ENCODE measurements at regions not wholly inside any gene's neighbourhood (a gene's known extent, or its start where the extent isn't known, plus 50 kb on each side); places are given as distances from the start of the nearest gene placed in this dataset.

GRCh38 chr1:220410611-220411010 is 117.3 kb upstream of the MARK1 start:
- no peaks in the 10 kb centered on the region for H3K4me1 ChIP-seq (ENCODE audit: control insufficient read depth, insufficient read depth, low read length)
- H3K4me3 ChIP-seq (ENCODE audit: low read length), result peak overlapping the region; percentile 27
- H3K9me3 ChIP-seq (ENCODE audit: control insufficient read depth, low read length), result no peaks in the 10 kb centered on the region
- no peaks in the 10 kb centered on the region for H3K27me3 ChIP-seq (ENCODE audit: control insufficient read depth, insufficient read depth)
- ATAC-seq, result no peak
- intact Hi-C loops (cut with DNase I), result no loop called here
- no peak for DNase-seq
- H3K27ac ChIP-seq (ENCODE audit: low read length), result no peak overlapping the region
- 42% methylated on average over 7 of the region's 7 CpGs for WGBS

- H3K4me3 ChIP-seq (ENCODE audit: low read length), result peak overlapping the region; percentile 27
- 32% methylated on average over 13 of the region's 13 CpGs for WGBS
- ATAC-seq (no peak), DNase-seq (no peak)
- no peak overlapping the region for H3K27ac ChIP-seq (ENCODE audit: low read length)
- no peaks in the 10 kb centered on the region for H3K4me1 ChIP-seq (ENCODE audit: control insufficient read depth, insufficient read depth, low read length)
- intact Hi-C loops (cut with DNase I), result no loop called here
- no peaks in the 10 kb centered on the region for H3K27me3 ChIP-seq (ENCODE audit: control insufficient read depth, insufficient read depth)
- no peaks in the 10 kb centered on the region for H3K9me3 ChIP-seq (ENCODE audit: control insufficient read depth, low read length)
Measured at GRCh38 chr1:220409771-220410595, 118.0 kb upstream of the MARK1 start.

- H3K9me3 ChIP-seq (ENCODE audit: control insufficient read depth, low read length), result no peaks in the 10 kb centered on the region
- H3K27ac ChIP-seq (ENCODE audit: low read length), result no peak overlapping the region
- H3K4me3 ChIP-seq (ENCODE audit: low read length), result no peak overlapping the region
- H3K27me3 ChIP-seq (ENCODE audit: control insufficient read depth, insufficient read depth), result no peaks in the 10 kb centered on the region
- ATAC-seq, result no peak
- intact Hi-C loops (cut with DNase I), result no loop called here
- H3K4me1 ChIP-seq (ENCODE audit: control insufficient read depth, insufficient read depth, low read length), result no peaks in the 10 kb centered on the region
- no peak for DNase-seq
Measured at GRCh38 chr1:220407191-220407590, 120.7 kb upstream of the MARK1 start.

- Histone ChIP-seq H3K4me1 (ENCODE audit: control insufficient read depth, insufficient read depth, low read length) (no peaks in the 10 kb centered on the region), H3K9me3 (ENCODE audit: control insufficient read depth, low read length) (no peaks in the 10 kb centered on the region), H3K27me3 (ENCODE audit: control insufficient read depth, insufficient read depth) (no peaks in the 10 kb centered on the region), H3K4me3 (ENCODE audit: low read length) (no peak overlapping the region), H3K27ac (ENCODE audit: low read length) (no peak overlapping the region)
- DNase-seq (no peak), ATAC-seq (no peak)
- WGBS, result 80% methylated on average over 2 of the region's 2 CpGs
- intact Hi-C loops (cut with DNase I), result no loop called here
Measured at GRCh38 chr1:220398238-220398637, 126.0 kb upstream of the RAB3GAP2 start.

- WGBS, result 66% methylated on average over 2 of the region's 2 CpGs
- Histone ChIP-seq H3K27me3 (ENCODE audit: control insufficient read depth, insufficient read depth) (no peaks in the 10 kb centered on the region), H3K4me3 (ENCODE audit: low read length) (no peak overlapping the region), H3K9me3 (ENCODE audit: control insufficient read depth, low read length) (no peaks in the 10 kb centered on the region), H3K4me1 (ENCODE audit: control insufficient read depth, insufficient read depth, low read length) (no peaks in the 10 kb centered on the region), H3K27ac (ENCODE audit: low read length) (no peak overlapping the region)
- ATAC-seq (no peak), DNase-seq (no peak)
- intact Hi-C loops (cut with DNase I), result no loop called here
Measured at GRCh38 chr1:220391491-220391890, 119.2 kb upstream of the RAB3GAP2 start.

- 92% methylated on average over 5 of the region's 5 CpGs for WGBS
- Histone ChIP-seq H3K27me3 (ENCODE audit: control insufficient read depth, insufficient read depth) (no peaks in the 10 kb centered on the region), H3K4me1 (ENCODE audit: control insufficient read depth, insufficient read depth, low read length) (no peaks in the 10 kb centered on the region), H3K27ac (ENCODE audit: low read length) (no peak overlapping the region), H3K9me3 (ENCODE audit: control insufficient read depth, low read length) (no peaks in the 10 kb centered on the region), H3K4me3 (ENCODE audit: low read length) (no peak overlapping the region)
- no peak for DNase-seq
- intact Hi-C loops (cut with DNase I), result no loop called here
- no peak for ATAC-seq
Measured at GRCh38 chr1:220389634-220390033, 117.4 kb upstream of the RAB3GAP2 start.

GRCh38 chr1:220386494-220387195 is 114.4 kb upstream of the RAB3GAP2 start:
- intact Hi-C loops (cut with DNase I), result no loop called here
- H3K4me1 ChIP-seq (ENCODE audit: control insufficient read depth, insufficient read depth, low read length), result no peaks in the 10 kb centered on the region
- no peaks in the 10 kb centered on the region for H3K27me3 ChIP-seq (ENCODE audit: control insufficient read depth, insufficient read depth)
- no peaks in the 10 kb centered on the region for H3K9me3 ChIP-seq (ENCODE audit: control insufficient read depth, low read length)
- DNase-seq, result no peak
- 51% methylated on average over 3 of the region's 3 CpGs for WGBS
- no peak for ATAC-seq
- H3K4me3 ChIP-seq (ENCODE audit: low read length), result no peak overlapping the region
- H3K27ac ChIP-seq (ENCODE audit: low read length), result no peak overlapping the region

- no peaks in the 10 kb centered on the region for H3K4me1 ChIP-seq (ENCODE audit: control insufficient read depth, insufficient read depth, low read length)
- intact Hi-C loops (cut with DNase I), result no loop called here
Measured at GRCh38 chr1:220385158-220385557, 112.9 kb upstream of the RAB3GAP2 start.

GRCh38 chr1:220382994-220383393 is 110.7 kb upstream of the RAB3GAP2 start:
- Histone ChIP-seq H3K4me1 (ENCODE audit: control insufficient read depth, insufficient read depth, low read length) (no peaks in the 10 kb centered on the region), H3K27ac (ENCODE audit: low read length) (no peak overlapping the region), H3K9me3 (ENCODE audit: control insufficient read depth, low read length) (no peaks in the 10 kb centered on the region), H3K27me3 (ENCODE audit: control insufficient read depth, insufficient read depth) (no peaks in the 10 kb centered on the region), H3K4me3 (ENCODE audit: low read length) (no peak overlapping the region)
- no peak for ATAC-seq
- intact Hi-C loops (cut with DNase I), result no loop called here
- no peak for DNase-seq
- WGBS, result 74% methylated on average over 4 of the region's 4 CpGs

More at GRCh38 chr1:220385158-220385557, 112.9 kb upstream of the RAB3GAP2 start:
- Histone ChIP-seq H3K9me3 (ENCODE audit: control insufficient read depth, low read length) (no peaks in the 10 kb centered on the region), H3K27ac (ENCODE audit: low read length) (no peak overlapping the region), H3K4me3 (ENCODE audit: low read length) (no peak overlapping the region), H3K27me3 (ENCODE audit: control insufficient read depth, insufficient read depth) (no peaks in the 10 kb centered on the region)
- WGBS, result 84% methylated on average over 1 of the region's 1 CpG
- ATAC-seq, result no peak
- DNase-seq, result no peak

- no peaks in the 10 kb centered on the region for H3K9me3 ChIP-seq (ENCODE audit: control insufficient read depth, low read length)
- no peak overlapping the region for H3K4me3 ChIP-seq (ENCODE audit: low read length)
- DNase-seq (no peak), ATAC-seq (no peak)
- H3K27me3 ChIP-seq (ENCODE audit: control insufficient read depth, insufficient read depth), result no peaks in the 10 kb centered on the region
- intact Hi-C loops (cut with DNase I), result no loop called here
- no peak overlapping the region for H3K27ac ChIP-seq (ENCODE audit: low read length)
- H3K4me1 ChIP-seq (ENCODE audit: control insufficient read depth, insufficient read depth, low read length), result no peaks in the 10 kb centered on the region
- WGBS, result 38% methylated on average over 3 of the region's 3 CpGs
Measured at GRCh38 chr1:220380885-220381284, 108.6 kb upstream of the RAB3GAP2 start.

GRCh38 chr1:220378571-220379302 is 106.5 kb upstream of the RAB3GAP2 start:
- no peak overlapping the region for H3K27ac ChIP-seq (ENCODE audit: low read length)
- 79% methylated on average over 11 of the region's 11 CpGs for WGBS
- ATAC-seq, result no peak

More at GRCh38 chr1:220378571-220379302, 106.5 kb upstream of the RAB3GAP2 start:
- Histone ChIP-seq H3K27me3 (ENCODE audit: control insufficient read depth, insufficient read depth) (no peaks in the 10 kb centered on the region), H3K4me1 (ENCODE audit: control insufficient read depth, insufficient read depth, low read length) (no peaks in the 10 kb centered on the region), H3K4me3 (ENCODE audit: low read length) (no peak overlapping the region), H3K9me3 (ENCODE audit: control insufficient read depth, low read length) (no peaks in the 10 kb centered on the region)
- no peak for DNase-seq
- intact Hi-C loops (cut with DNase I), result no loop called here

All from right cardiac atrium (tissue), 5 donors.